SK-N-MC (cell line): ENCODE measurements at regions not wholly inside any gene's neighbourhood (a gene's known extent, or its start where the extent isn't known, plus 50 kb on each side); places are given as distances from the start of the nearest gene placed in this dataset.
A peak's percentile ranks its signal among the peaks of the same experiment; 100 is the strongest.

ENCODE experiments used
- DNase-seq: peaks from one replicate; pipeline ENCODE4 v3.0.0-alpha.2; 2011; ENCODE audit warnings: low read depth, low spot score
- H3K27ac ChIP-seq: fragments of 200-600 bp; sonication (generic); 2 replicates; pipeline ENCODE4 v1.5.1; 2016; ENCODE audit warnings: mixed run types
- H3K36me3 ChIP-seq: fragments of 200-600 bp; sonication (generic); 2 replicates; pipeline ENCODE4 v1.6.1; 2017; ENCODE audit warnings: antibody characterized with exemption, low read length, mixed read lengths; ENCODE audit not compliant: insufficient read depth
- H3K4me3 ChIP-seq: fragments of 200-600 bp; sonication (generic); 2 replicates; pipeline ENCODE4 v1.5.1; 2016
- H3K9ac ChIP-seq: fragments of 200-600 bp; sonication (generic); 2 replicates; pipeline ENCODE4 v1.8.0; 2017; ENCODE audit warnings: mixed run types, mixed read lengths; ENCODE audit not compliant: insufficient read length
- H3K9me3 ChIP-seq: fragments of 200-600 bp; sonication (generic); 2 replicates; pipeline ENCODE4 v1.6.1; 2017; ENCODE audit warnings: low read depth, mild to moderate bottlenecking, antibody characterized with exemption, low read length, moderate library complexity, mixed read lengths
- EZH2 ChIP-seq: fragments of 200-600 bp; sonication (generic); IDR thresholded peaks from one replicate; pipeline ENCODE4 v1.6.1; 2017; ENCODE audit warnings: antibody characterized with exemption
- FOXP2 ChIP-seq: optimal IDR thresholded peaks from 2 replicates; pipeline ENCODE3; 2011; ENCODE audit warnings: mild to moderate bottlenecking, moderate library complexity; ENCODE audit not compliant: insufficient read depth; ENCODE audit errors: extremely low read length, control extremely low read depth
- POLR2AphosphoS5 ChIP-seq: IDR thresholded peaks from 2 replicates; pipeline ENCODE4 v1.6.1; 2012; ENCODE audit warnings: mild to moderate bottlenecking, low read depth, low read length, borderline replicate concordance

- TF ChIP-seq FOXP2 (no peak), EZH2 (no peak), POLR2AphosphoS5 (no peak)
- no peak overlapping the region for H3K27ac ChIP-seq
- H3K9ac ChIP-seq, result no peak overlapping the region
- no peaks in the 10 kb centered on the region for H3K36me3 ChIP-seq
- H3K9me3 ChIP-seq, result peaks cover 17% of the 10 kb centered on the region; the same call in 1 of the 2 replicates
- no peak for DNase-seq
- no peak overlapping the region for H3K4me3 ChIP-seq
These were observed 698.0 kb downstream of the FAT4 start for GRCh38 chr4:126012691-126013290.

- Histone ChIP-seq H3K9ac (no peak overlapping the region), H3K27ac (no peak overlapping the region), H3K9me3 (no peaks in the 10 kb centered on the region), H3K4me3 (no peak overlapping the region), H3K36me3 (no peaks in the 10 kb centered on the region)
- DNase-seq, result no peak
- TF ChIP-seq EZH2 (no peak), FOXP2 (no peak), POLR2AphosphoS5 (no peak)
These were observed 703.5 kb downstream of the FAT4 start for GRCh38 chr4:126018274-126018673.

- DNase-seq, result no peak
- Histone ChIP-seq H3K9ac (no peak overlapping the region), H3K36me3 (no peaks in the 10 kb centered on the region), H3K27ac (no peak overlapping the region), H3K9me3 (no peaks in the 10 kb centered on the region), H3K4me3 (no peak overlapping the region)
- TF ChIP-seq POLR2AphosphoS5, result no peak
- no peak for TF ChIP-seq FOXP2
- no peak for TF ChIP-seq EZH2
These were observed 709.1 kb downstream of the FAT4 start for GRCh38 chr4:126023896-126024295.

GRCh38 chr4:126027601-126028000 lies 712.8 kb downstream of the FAT4 start:
- H3K4me3 ChIP-seq, result no peak overlapping the region
- DNase-seq, result no peak
- H3K27ac ChIP-seq, result no peak overlapping the region
- no peak for TF ChIP-seq POLR2AphosphoS5
- no peak overlapping the region for H3K9ac ChIP-seq
- H3K9me3 ChIP-seq, result no peaks in the 10 kb centered on the region
- no peaks in the 10 kb centered on the region for H3K36me3 ChIP-seq

GRCh38 chr4:126028876-126029275 lies 714.1 kb downstream of the FAT4 start:
- no peak for TF ChIP-seq EZH2
- no peak for TF ChIP-seq POLR2AphosphoS5
- no peak for TF ChIP-seq FOXP2
- H3K4me3 ChIP-seq, result no peak overlapping the region
- no peaks in the 10 kb centered on the region for H3K36me3 ChIP-seq
- no peak overlapping the region for H3K27ac ChIP-seq
- DNase-seq, result no peak
- H3K9me3 ChIP-seq, result no peaks in the 10 kb centered on the region
- no peak overlapping the region for H3K9ac ChIP-seq

GRCh38 chr4:126037231-126037630 lies 722.5 kb downstream of the FAT4 start:
- Histone ChIP-seq H3K9ac (peak overlapping the region; percentile 53), H3K9me3 (no peaks in the 10 kb centered on the region), H3K4me3 (peak overlapping the region; percentile 24), H3K36me3 (no peaks in the 10 kb centered on the region), H3K27ac (peak overlapping the region; percentile 94)
- no peak for TF ChIP-seq EZH2
- no peak for TF ChIP-seq POLR2AphosphoS5
- no peak for TF ChIP-seq FOXP2
- no peak for DNase-seq

- TF ChIP-seq EZH2 (no peak), POLR2AphosphoS5 (no peak), FOXP2 (no peak)
- H3K9me3 ChIP-seq, result no peaks in the 10 kb centered on the region
- no peaks in the 10 kb centered on the region for H3K36me3 ChIP-seq
- H3K4me3 ChIP-seq, result peak overlapping the region; percentile 45
- DNase-seq, result no peak
- peak overlapping the region; percentile 94 for H3K27ac ChIP-seq
- H3K9ac ChIP-seq, result peak overlapping the region; percentile 43
These were observed 723.9 kb downstream of the FAT4 start for GRCh38 chr4:126038502-126039144.

- H3K4me3 ChIP-seq, result no peak overlapping the region
- TF ChIP-seq POLR2AphosphoS5, result no peak
- no peak for TF ChIP-seq EZH2
- no peak for TF ChIP-seq FOXP2
- no peaks in the 10 kb centered on the region for H3K9me3 ChIP-seq
- H3K36me3 ChIP-seq, result no peaks in the 10 kb centered on the region
- H3K9ac ChIP-seq, result no peak overlapping the region
- no peak for DNase-seq
- H3K27ac ChIP-seq, result no peak overlapping the region
These were observed 731.4 kb downstream of the FAT4 start for GRCh38 chr4:126046081-126046614.
